SJSA1 (cell line): ENCODE measurements at regions not wholly inside any gene's neighbourhood (a gene's known extent, or its start where the extent isn't known, plus 50 kb on each side); places are given as distances from the start of the nearest gene placed in this dataset.

Experiments
- DNase-seq, 2 experiments: peaks; one replicate each; pipeline ENCODE4 v3.0.0-alpha.2; 2015 to 2020; ENCODE audit warnings: low spot score in 2 of 2, low read depth in 1 of 2
- H3K27ac ChIP-seq: fragments of 250-450 bp; sonication (Bioruptor Pico); 2 replicates; pipeline ENCODE4 v1.5.1; 2020; ENCODE audit warnings: mild to moderate bottlenecking, moderate library complexity
- H3K27me3 ChIP-seq: fragments of 250-450 bp; sonication (Bioruptor Pico); replicated peaks from 2 replicates; pipeline ENCODE4 v1.5.1; 2020; ENCODE audit warnings: mild to moderate bottlenecking, moderate library complexity
- H3K36me3 ChIP-seq: fragments of 250-450 bp; sonication (Bioruptor Pico); 2 replicates; pipeline ENCODE4 v1.5.1; 2020; ENCODE audit warnings: mild to moderate bottlenecking
- H3K4me1 ChIP-seq: fragments of 250-450 bp; sonication (Bioruptor Pico); replicated peaks from 2 replicates; pipeline ENCODE4 v1.6.1; 2021; ENCODE audit warnings: mild to moderate bottlenecking
- H3K4me3 ChIP-seq: fragments of 250-450 bp; sonication (Bioruptor Pico); 2 replicates; pipeline ENCODE4 v1.5.1; 2020; ENCODE audit warnings: mild to moderate bottlenecking
- H3K9me3 ChIP-seq: fragments of 250-450 bp; sonication (Bioruptor Pico); replicated peaks from 2 replicates; pipeline ENCODE4 v1.5.1; 2020; ENCODE audit warnings: mild to moderate bottlenecking

- no peaks in the 10 kb centered on the region for H3K36me3 ChIP-seq
These were observed 396.5 kb upstream of the PFKP start for GRCh38 chr10:2670864-2671263.

GRCh38 chr10:2665772-2666171, 401.6 kb upstream of the PFKP start:
- H3K27ac ChIP-seq, result no peak overlapping the region
- H3K4me1 ChIP-seq, result no peaks in the 10 kb centered on the region
- no peaks in the 10 kb centered on the region for H3K36me3 ChIP-seq
- H3K9me3 ChIP-seq, result no peaks in the 10 kb centered on the region
- H3K27me3 ChIP-seq, result peaks cover 15% of the 10 kb centered on the region; the same call in 1 of the 2 replicates
- H3K4me3 ChIP-seq, result no peak overlapping the region
- no peak for DNase-seq

More at GRCh38 chr10:2670864-2671263, 396.5 kb upstream of the PFKP start:
- no peaks in the 10 kb centered on the region for H3K4me1 ChIP-seq
- no peaks in the 10 kb centered on the region for H3K9me3 ChIP-seq
- H3K27ac ChIP-seq, result no peak overlapping the region
- no peak for DNase-seq
- peaks cover 9% of the 10 kb centered on the region; the same call in 1 of the 2 replicates for H3K27me3 ChIP-seq
- H3K4me3 ChIP-seq, result no peak overlapping the region

- DNase-seq, result no peak
- H3K36me3 ChIP-seq, result no peaks in the 10 kb centered on the region
- H3K9me3 ChIP-seq, result no peaks in the 10 kb centered on the region
- no peaks in the 10 kb centered on the region for H3K4me1 ChIP-seq
- H3K27ac ChIP-seq, result no peak overlapping the region
- 0 out of 2 replicates have a peak, but pooled peaks cover 5% of the 10 kb centered on the region for H3K27me3 ChIP-seq
- H3K4me3 ChIP-seq, result no peak overlapping the region
These were observed 407.1 kb upstream of the PFKP start for GRCh38 chr10:2660276-2660675.

- Histone ChIP-seq H3K9me3 (no peaks in the 10 kb centered on the region), H3K4me1 (no peaks in the 10 kb centered on the region), H3K36me3 (no peaks in the 10 kb centered on the region), H3K27ac (no peak overlapping the region), H3K27me3 (0 out of 2 replicates have a peak, but pooled peaks cover 5% of the 10 kb centered on the region), H3K4me3 (no peak overlapping the region)
- DNase-seq, result no peak
These were observed 407.6 kb upstream of the PFKP start for GRCh38 chr10:2659660-2660209.

GRCh38 chr10:2658780-2659179, 408.6 kb upstream of the PFKP start:
- no peaks in the 10 kb centered on the region for H3K4me1 ChIP-seq
- no peaks in the 10 kb centered on the region for H3K9me3 ChIP-seq
- DNase-seq, result no peak
- no peaks in the 10 kb centered on the region for H3K36me3 ChIP-seq
- no peak overlapping the region for H3K27ac ChIP-seq
- H3K27me3 ChIP-seq, result peaks cover 8% of the 10 kb centered on the region; the same call in 1 of the 2 replicates
- H3K4me3 ChIP-seq, result no peak overlapping the region

- Histone ChIP-seq H3K4me3 (no peak overlapping the region), H3K4me1 (no peaks in the 10 kb centered on the region)
These were observed 417.0 kb upstream of the PFKP start for GRCh38 chr10:2650328-2650727.

GRCh38 chr10:2641028-2641427, 426.3 kb upstream of the PFKP start:
- DNase-seq, result no peak
- Histone ChIP-seq H3K36me3 (no peaks in the 10 kb centered on the region), H3K4me3 (no peak overlapping the region), H3K27ac (no peak overlapping the region), H3K4me1 (no peaks in the 10 kb centered on the region), H3K27me3 (0 out of 2 replicates have a peak, but pooled peaks cover 21% of the 10 kb centered on the region), H3K9me3 (no peaks in the 10 kb centered on the region)

More at GRCh38 chr10:2650328-2650727, 417.0 kb upstream of the PFKP start:
- Histone ChIP-seq H3K27me3 (peaks cover 18% of the 10 kb centered on the region), H3K27ac (no peak overlapping the region), H3K9me3 (no peaks in the 10 kb centered on the region), H3K36me3 (no peaks in the 10 kb centered on the region)
- no peak for DNase-seq

GRCh38 chr10:2633630-2634029, 433.7 kb upstream of the PFKP start:
- Histone ChIP-seq H3K27me3 (peaks cover 35% of the 10 kb centered on the region), H3K27ac (no peak overlapping the region), H3K4me1 (no peaks in the 10 kb centered on the region), H3K4me3 (no peak overlapping the region), H3K9me3 (no peaks in the 10 kb centered on the region), H3K36me3 (no peaks in the 10 kb centered on the region)
- DNase-seq, result no peak

GRCh38 chr10:2631557-2632205, 435.7 kb upstream of the PFKP start:
- H3K27ac ChIP-seq, result no peak overlapping the region
- H3K4me3 ChIP-seq, result no peak overlapping the region
- H3K27me3 ChIP-seq, result peaks cover 46% of the 10 kb centered on the region
- no peaks in the 10 kb centered on the region for H3K36me3 ChIP-seq
- H3K4me1 ChIP-seq, result no peaks in the 10 kb centered on the region
- DNase-seq, result no peak
- H3K9me3 ChIP-seq, result no peaks in the 10 kb centered on the region

- Histone ChIP-seq H3K36me3 (no peaks in the 10 kb centered on the region), H3K4me1 (no peaks in the 10 kb centered on the region), H3K27me3 (peaks cover 38% of the 10 kb centered on the region), H3K27ac (no peak overlapping the region), H3K4me3 (no peak overlapping the region), H3K9me3 (no peaks in the 10 kb centered on the region)
- DNase-seq, result no peak
These were observed 438.6 kb upstream of the PFKP start for GRCh38 chr10:2628705-2629104.

- H3K36me3 ChIP-seq, result no peaks in the 10 kb centered on the region
- no peaks in the 10 kb centered on the region for H3K4me1 ChIP-seq
- DNase-seq, result no peak
- no peak overlapping the region for H3K4me3 ChIP-seq
- H3K27ac ChIP-seq, result no peak overlapping the region
- no peaks in the 10 kb centered on the region for H3K9me3 ChIP-seq
- H3K27me3 ChIP-seq, result peaks cover 32% of the 10 kb centered on the region
These were observed 439.4 kb upstream of the PFKP start for GRCh38 chr10:2627969-2628368.

- Histone ChIP-seq H3K4me3 (no peak overlapping the region), H3K9me3 (no peaks in the 10 kb centered on the region), H3K27ac (no peak overlapping the region), H3K27me3 (peaks cover 30% of the 10 kb centered on the region), H3K36me3 (no peaks in the 10 kb centered on the region), H3K4me1 (no peaks in the 10 kb centered on the region)
- no peak for DNase-seq
These were observed 442.3 kb upstream of the PFKP start for GRCh38 chr10:2625094-2625493.

- H3K4me3 ChIP-seq, result no peak overlapping the region
- peaks cover 41% of the 10 kb centered on the region for H3K27me3 ChIP-seq
- no peak for DNase-seq
- no peaks in the 10 kb centered on the region for H3K36me3 ChIP-seq
- H3K9me3 ChIP-seq, result no peaks in the 10 kb centered on the region
- no peak overlapping the region for H3K27ac ChIP-seq
- no peaks in the 10 kb centered on the region for H3K4me1 ChIP-seq
These were observed 443.6 kb upstream of the PFKP start for GRCh38 chr10:2623675-2624274.

GRCh38 chr10:2620827-2621521, 446.4 kb upstream of the PFKP start:
- Histone ChIP-seq H3K4me3 (no peak overlapping the region), H3K27me3 (peaks cover 33% of the 10 kb centered on the region), H3K9me3 (no peaks in the 10 kb centered on the region), H3K27ac (no peak overlapping the region), H3K4me1 (no peaks in the 10 kb centered on the region), H3K36me3 (no peaks in the 10 kb centered on the region)
- DNase-seq, result no peak
